IMR-90 (cell line): ENCODE measurements at regions not wholly inside any gene's neighbourhood (a gene's known extent, or its start where the extent isn't known, plus 50 kb on each side); places are given as distances from the start of the nearest gene placed in this dataset.

Source experiments
- ATAC-seq: fragments of 200-7000 bp; cut with Tn5 transposase; 2 replicates; pipeline ENCODE4 v1.9.1; 2020; ENCODE audit warnings: low read depth, mild to moderate bottlenecking, moderate library complexity
- BruUV-seq: library from RNA; stranded (reverse); fragments of 400-500 nt; replicated peaks from 2 replicates; lab custom pipeline; 2021; lab: Mats Ljungman, UMichigan
- CTCF ChIA-PET: fragments of 300-600 bp; formaldehyde crosslinking; extraction: SDS; loops from one replicate; lab custom pipeline; 2021; ENCODE audit warnings: antibody characterized with exemption; lab: Yijun Ruan, JAX
- POLR2A ChIA-PET: fragments of 300-600 bp; sonication (Branson Sonifier 250); formaldehyde crosslinking; loops from one replicate; lab custom pipeline; 2022; ENCODE audit warnings: antibody characterized with exemption; ENCODE audit not compliant: unreplicated experiment; lab: Charles Lee
- DNase-seq: peaks from one replicate; pipeline ENCODE4 v3.0.0; 2013
- H2AFZ ChIP-seq: replicated peaks from 2 replicates; pipeline ENCODE3; 2013; ENCODE audit warnings: low read length, mild to moderate bottlenecking; ENCODE audit not compliant: poor library complexity
- H2AK5ac ChIP-seq: 2 replicates; pipeline ENCODE4 v1.6.1; 2013; ENCODE audit warnings: low read depth, low read length, inconsistent platforms
- H2AK9ac ChIP-seq: replicated peaks from 2 replicates; pipeline ENCODE3; 2013; ENCODE audit warnings: mild to moderate bottlenecking, low read depth, low read length, moderate library complexity; ENCODE audit not compliant: poor library complexity
- H2BK120ac ChIP-seq: 2 replicates; pipeline ENCODE4 v1.6.1; 2013; ENCODE audit warnings: low read depth, low read length, inconsistent platforms
- H2BK15ac ChIP-seq: 3 replicates; pipeline ENCODE4 v1.6.1; 2013; ENCODE audit warnings: low read depth, low read length, inconsistent platforms
- H2BK20ac ChIP-seq: 2 replicates; pipeline ENCODE4 v1.6.1; 2013; ENCODE audit warnings: low read depth, mild to moderate bottlenecking, inconsistent platforms, low read length, moderate library complexity
- H2BK5ac ChIP-seq: 2 replicates; pipeline ENCODE4 v1.6.1; 2013; ENCODE audit warnings: mild to moderate bottlenecking, low read depth, low read length, inconsistent platforms; ENCODE audit not compliant: poor library complexity, severe bottlenecking
- H3K14ac ChIP-seq: replicated peaks from 2 replicates; pipeline ENCODE4 v1.6.1; 2013; ENCODE audit warnings: low read depth, low read length, inconsistent platforms
- H3K18ac ChIP-seq: 2 replicates; pipeline ENCODE4 v1.6.1; 2013; ENCODE audit warnings: low read depth, low read length, control low read depth
- H3K23ac ChIP-seq: 2 replicates; pipeline ENCODE4 v1.6.1; 2013; ENCODE audit warnings: low read depth, low read length, inconsistent platforms
- H3K27ac ChIP-seq: 2 replicates; pipeline ENCODE4 v1.5.1; 2013; ENCODE audit warnings: mild to moderate bottlenecking, control low read depth, low read length; ENCODE audit not compliant: insufficient read depth
- H3K27me3 ChIP-seq: 2 replicates; pipeline ENCODE4 v1.6.1; 2013; ENCODE audit warnings: low read length; ENCODE audit not compliant: control insufficient read depth, insufficient read depth
- H3K36me3 ChIP-seq: 2 replicates; pipeline ENCODE4 v1.6.1; 2013; ENCODE audit warnings: low read length, mixed read lengths; ENCODE audit not compliant: control insufficient read depth, insufficient read depth
- H3K4ac ChIP-seq: 2 replicates; pipeline ENCODE4 v1.6.1; 2013; ENCODE audit warnings: low read depth, low read length, inconsistent platforms
- H3K4me1 ChIP-seq: 2 replicates; pipeline ENCODE4 v1.6.1; 2013; ENCODE audit warnings: low read length, mixed read lengths; ENCODE audit not compliant: control insufficient read depth, insufficient read depth
- H3K4me2 ChIP-seq: 2 replicates; pipeline ENCODE4 v1.6.1; 2013; ENCODE audit warnings: low read depth, mild to moderate bottlenecking, control low read depth, low read length, moderate library complexity
- H3K4me3 ChIP-seq: 2 replicates; pipeline ENCODE4 v1.5.1; 2013; ENCODE audit warnings: low read depth, mild to moderate bottlenecking, control low read depth, low read length, moderate library complexity; ENCODE audit not compliant: insufficient read depth
- H3K56ac ChIP-seq: 2 replicates; pipeline ENCODE4 v1.6.1; 2013; ENCODE audit warnings: low read length, inconsistent platforms; ENCODE audit not compliant: insufficient read depth; ENCODE audit errors: extremely low read depth
- H3K79me1 ChIP-seq, 2 experiments: 2 replicates each; pipeline ENCODE4 v1.6.1; 2013; ENCODE audit warnings: low read length in 2 of 2, inconsistent platforms in 1 of 2, low read depth in 1 of 2
- H3K9ac ChIP-seq: 2 replicates; pipeline ENCODE4 v1.6.1; 2013; ENCODE audit warnings: low read depth, low read length, control low read depth
- H3K9me1 ChIP-seq: 2 replicates; pipeline ENCODE4 v1.6.1; 2013; ENCODE audit warnings: low read length, inconsistent platforms; ENCODE audit not compliant: insufficient read depth
- H3K9me3 ChIP-seq: 2 replicates; pipeline ENCODE4 v1.6.1; 2013; ENCODE audit warnings: low read length; ENCODE audit not compliant: control insufficient read depth, insufficient read depth
- H4K20me1 ChIP-seq: 2 replicates; pipeline ENCODE4 v1.6.1; 2013; ENCODE audit warnings: low read length, inconsistent platforms; ENCODE audit not compliant: insufficient read depth
- H4K5ac ChIP-seq: 2 replicates; pipeline ENCODE4 v1.6.1; 2013; ENCODE audit warnings: mild to moderate bottlenecking, low read depth, low read length, control low read depth
- H4K8ac ChIP-seq, 2 experiments: 2 replicates each; pipeline ENCODE4 v1.6.1; 2013; ENCODE audit warnings: low read depth in 2 of 2, low read length in 2 of 2, control low read depth in 1 of 2, inconsistent platforms in 1 of 2
- H4K91ac ChIP-seq: 2 replicates; pipeline ENCODE4 v1.6.1; 2013; ENCODE audit warnings: low read depth, low read length, inconsistent platforms; ENCODE audit not compliant: insufficient read depth
- BHLHE40 ChIP-seq: fragments of 150-350 bp; IDR thresholded peaks from 2 replicates; pipeline ENCODE4 v1.6.1; 2016; ENCODE audit warnings: mild to moderate bottlenecking, low read depth, low read length
- CEBPB ChIP-seq: IDR thresholded peaks from 2 replicates; pipeline ENCODE4 v1.6.1; 2012; ENCODE audit warnings: low read depth, low read length, improper control_type of control experiment
- CHD1 ChIP-seq: IDR thresholded peaks from 2 replicates; pipeline ENCODE4 v1.6.1; 2012; ENCODE audit warnings: low read depth, low read length, improper control_type of control experiment
- CTCF ChIP-seq: conservative IDR thresholded peaks from 2 replicates; pipeline ENCODE4 v1.5.1; 2012; ENCODE audit warnings: mild to moderate bottlenecking, low read depth, low read length, improper control_type of control experiment
- ELK1 ChIP-seq: fragments of 150-350 bp; IDR thresholded peaks from 2 replicates; pipeline ENCODE4 v1.6.1; 2016; ENCODE audit warnings: low read depth, mild to moderate bottlenecking, low read length, moderate library complexity, borderline replicate concordance
- FOS ChIP-seq: fragments of 150-350 bp; IDR thresholded peaks from 2 replicates; pipeline ENCODE4 v1.6.1; 2016; ENCODE audit warnings: low read depth, low read length
- MAFK ChIP-seq: IDR thresholded peaks from 2 replicates; pipeline ENCODE4 v1.6.1; 2012; ENCODE audit warnings: low read depth, low read length, improper control_type of control experiment
- MAZ ChIP-seq: IDR thresholded peaks from 2 replicates; pipeline ENCODE4 v1.6.1; 2012; ENCODE audit warnings: low read depth, mild to moderate bottlenecking, low read length, improper control_type of control experiment, moderate library complexity, borderline replicate concordance
- MXI1 ChIP-seq: IDR thresholded peaks from 2 replicates; pipeline ENCODE4 v1.6.1; 2012; ENCODE audit warnings: low read depth, mild to moderate bottlenecking, low read length, moderate library complexity, borderline replicate concordance
- NFE2L2 ChIP-seq: fragments of 150-350 bp; IDR thresholded peaks from 2 replicates; pipeline ENCODE4 v1.6.1; 2016; ENCODE audit warnings: low read depth, mild to moderate bottlenecking, low read length
- POLR2A ChIP-seq: IDR thresholded peaks from 2 replicates; pipeline ENCODE4 v1.6.1; 2012; ENCODE audit warnings: mild to moderate bottlenecking, low read depth, low read length
- RAD21 ChIP-seq: IDR thresholded peaks from 2 replicates; pipeline ENCODE4 v1.6.1; 2012; ENCODE audit warnings: low read length, improper control_type of control experiment
- RCOR1 ChIP-seq: IDR thresholded peaks from 2 replicates; pipeline ENCODE4 v1.6.1; 2012; ENCODE audit warnings: mild to moderate bottlenecking, low read length, improper control_type of control experiment; ENCODE audit not compliant: insufficient replicate concordance
- RFX5 ChIP-seq: IDR thresholded peaks from 2 replicates; pipeline ENCODE4 v1.8.0; 2012; ENCODE audit warnings: low read depth, mild to moderate bottlenecking, low read length, moderate library complexity
- SMC3 ChIP-seq: fragments of 150-350 bp; IDR thresholded peaks from 2 replicates; pipeline ENCODE4 v1.6.1; 2016; ENCODE audit warnings: low read depth, mild to moderate bottlenecking, antibody characterized with exemption, low read length, moderate library complexity
- USF2 ChIP-seq: fragments of 150-350 bp; IDR thresholded peaks from 2 replicates; pipeline ENCODE4 v1.6.1; 2017; ENCODE audit warnings: mild to moderate bottlenecking, antibody characterized with exemption, low read length, low read depth
- WGBS, 2 experiments: methylation state at CpG; one replicate each; pipeline versions ENCODE4 v1.1.5 to v1.1.7; 2013; ENCODE audit warnings: missing lambda C conversion rate in 2 of 2; ENCODE audit not compliant: insufficient read length in 1 of 2; ENCODE audit errors: extremely low coverage in 2 of 2; 5-methylcytosine and 5-hydroxymethylcytosine counted together
- dilution Hi-C: fragments of 300-500 bp; cut with HindIII; formaldehyde crosslinking; loops from one replicate; pipeline ENCODE4 v1.14.3; 2018; ENCODE audit warnings: low sequenced_read_pairs; ENCODE audit not compliant: unreplicated experiment
- in situ Hi-C: fragments of 300-500 bp; cut with MboI; formaldehyde crosslinking; loops from 3 replicates; pipeline ENCODE4 v1.14.3; 2019; ENCODE audit warnings: low sequenced_read_pairs, inconsistent platforms, mixed read lengths
- intact Hi-C: fragments of 100-400 bp; cut with micrococcal nuclease; formaldehyde crosslinking; loops from 2 replicates; pipeline ENCODE4 v1.10.0; 2022

GRCh38 chr16:35463358-35463757 lies 2003.9 kb downstream of the TP53TG3F start:
- Histone ChIP-seq H3K4ac (no peak overlapping the region), H3K18ac (no peak overlapping the region), H2BK20ac (no peak overlapping the region), H2BK120ac (no peak overlapping the region), H3K4me1 (no peaks in the 10 kb centered on the region), H3K9ac (no peak overlapping the region), H2AK5ac (no peak overlapping the region), H3K14ac (no peak overlapping the region), H4K91ac (no peak overlapping the region), H3K27me3 (no peaks in the 10 kb centered on the region), H2BK15ac (no peak overlapping the region), H3K9me1 (no peaks in the 10 kb centered on the region), H2AFZ (no peak overlapping the region), H2AK9ac (no peak overlapping the region), H3K4me2 (no peak overlapping the region), H3K56ac (no peak overlapping the region), H3K4me3 (no peak overlapping the region), H2BK5ac (no peak overlapping the region), H3K36me3 (no peaks in the 10 kb centered on the region), H4K8ac (no peak overlapping the region), H4K20me1 (no peaks in the 10 kb centered on the region), H3K23ac (no peak overlapping the region), H3K9me3 (peaks cover 7% of the 10 kb centered on the region), H4K5ac (no peak overlapping the region), H3K79me1 (no peaks in the 10 kb centered on the region), H3K27ac (no peak overlapping the region)
- in situ Hi-C loops (no loop called here), dilution Hi-C loops (no loop called here), intact Hi-C loops (no loop called here)
- TF ChIP-seq USF2, result no peak
- TF ChIP-seq MAFK, result no peak
- no peak for TF ChIP-seq ELK1
- TF ChIP-seq FOS, result no peak
- TF ChIP-seq SMC3, result no peak
- no peak for TF ChIP-seq RAD21
- no peak for TF ChIP-seq CTCF
- TF ChIP-seq POLR2A, result no peak
- TF ChIP-seq RFX5, result no peak
- TF ChIP-seq CHD1, result no peak
- no peak for TF ChIP-seq MXI1
- no peak for TF ChIP-seq NFE2L2
- TF ChIP-seq CEBPB, result no peak
- TF ChIP-seq MAZ, result no peak
- no peak for TF ChIP-seq RCOR1
- TF ChIP-seq BHLHE40, result no peak
- no peak for DNase-seq
- ChIA-PET CTCF (no interaction called here), POLR2A (no interaction called here)
- BruUV-seq, result no TSS peak
- no CpG with 5 or more reads among the region's 1 CpG for WGBS, 2 experiments
- no peak for ATAC-seq
